Heart right ventricle (tissue), 16 donors: ENCODE measurements at regions not wholly inside any gene's neighbourhood (a gene's known extent, or its start where the extent isn't known, plus 50 kb on each side); places are given as distances from the start of the nearest gene placed in this dataset.

Experiments used
- ATAC-seq, 8 donors: fragments of 200-7000 bp; cut with Tn5 transposase; one replicate each; pipeline ENCODE4 v1.9.1; 2020; ENCODE audit warnings: mild to moderate bottlenecking in 8 of 8, moderate library complexity in 8 of 8, moderate number of reproducible peaks in 1 of 8
- DNase-seq, 2 donors: peaks; one replicate each; pipeline ENCODE4 v3.0.0-alpha.2; 2020
- H3K27ac ChIP-seq, 10 donors: fragments of 200-600 bp; sonication (generic) in 2 of 10; one replicate each; pipeline versions ENCODE4 v1.5.0 to v1.8.0; 2020 to 2022; ENCODE audit warnings: mild to moderate bottlenecking in 3 of 10
- H3K27me3 ChIP-seq, 7 donors: fragments of 200-600 bp; one replicate each; pipeline ENCODE4 v1.8.0; 2021 to 2022; ENCODE audit warnings: mild to moderate bottlenecking in 2 of 7
- H3K36me3 ChIP-seq, 9 donors: fragments of 200-600 bp; sonication (generic) in 1 of 9; one replicate each; pipeline versions ENCODE4 v1.5.0 to v1.8.0; 2020 to 2022; ENCODE audit warnings: mild to moderate bottlenecking in 2 of 9
- H3K4me1 ChIP-seq, 9 donors: fragments of 200-600 bp; sonication (generic) in 1 of 9; one replicate each; pipeline versions ENCODE4 v1.5.0 to v1.8.0; 2020 to 2022; ENCODE audit warnings: mild to moderate bottlenecking in 4 of 9
- H3K4me3 ChIP-seq, 10 donors: fragments of 200-600 bp; sonication (generic) in 2 of 10; one replicate each; pipeline versions ENCODE4 v1.5.0 to v1.8.0; 2020 to 2022; ENCODE audit warnings: mild to moderate bottlenecking in 7 of 10, moderate library complexity in 2 of 10
- H3K9me3 ChIP-seq, 11 donors: fragments of 200-600 bp in 10 of 11; sonication (generic) in 2 of 11; one replicate each; pipeline versions ENCODE4 v1.5.0 to v1.8.0; 2013 to 2022; ENCODE audit warnings: mild to moderate bottlenecking in 2 of 11, control low read depth in 1 of 11, moderate library complexity in 1 of 11
- CTCF ChIP-seq, 9 donors: fragments of 200-600 bp; sonication (generic) in 2 of 9; IDR thresholded peaks; one replicate each; pipeline versions ENCODE4 v1.5.0 to v1.8.0; 2021 to 2022; ENCODE audit warnings: antibody characterized with exemption in 9 of 9, mild to moderate bottlenecking in 5 of 9, moderate library complexity in 1 of 9
- WGBS, 2 donors: extraction: QIAGEN DNeasy Blood & Tissue Kit; methylation state at CpG; one replicate each; pipeline ENCODE4 v1.1.7; 2013; ENCODE audit warnings: inconsistent platforms in 1 of 2; 5-methylcytosine and 5-hydroxymethylcytosine counted together
- intact Hi-C, 10 donors: fragments of 100-400 bp; cut with DNase I; formaldehyde crosslinking; loops; one replicate each; pipeline versions ENCODE4 v1.11.1 to v1.14.2; 2022
- donor health status: Arrhythmogenic right ventricular cardiomyopathy.
- donor health status: ischemic (EF 13 %, LVEDD 7.1; RV severe dilation, severe dysfunction).
- donor health status: healthy with polysubstance abuse.
- donor health status: DM: no; HTN: yes; CAD: no.
- donor health status: DM: no; HTN: no; CAD: no.
- donor health status: ischemic (EF 25% LVEDD 6.9; RV normal size, moderate dysfunction).
- donor health status: ischemic (EF 25% LVEDD 5.7; RV mildly dilated, moderate dysfunction).
- donor health status: healthy.
- donor health status: DM: yes; HTN: yes; CAD: no.
- donor health status: Ischemic cardiomyopathy.
- donor health status: ischemic (EF 35%, LVEDD 5.7; RV mildly dilated, moderate dysfunction).
- donor health status: nonischemic (EF 11% LVEDD 7.7; RV severe dilation, severe dysfunction).
- donor health status: DM: yes; HTN: yes; CAD: no.
- donor health status: PGD.
- donor health status: ischemic (EF 29% LVEDD 5.4; RV normal size, mild dysfunction).
- donor health status: nonischemic (EF 23%, LVEDD 6.1; RV moderate dilation, normal function).

- Histone ChIP-seq H3K9me3 (no peaks in the 10 kb centered on the region), H3K4me3 (no peak overlapping the region), H3K4me1 (no peaks in the 10 kb centered on the region), H3K27me3 (no peaks in the 10 kb centered on the region), H3K36me3 (no peaks in the 10 kb centered on the region), H3K27ac (no peak overlapping the region)
- DNase-seq (no peak), ATAC-seq (no peak)
- intact Hi-C loops: no loop called here
- TF ChIP-seq CTCF (IDR thresholded peaks at IDR 0.05): no peak
Measured at GRCh38 chr2:146997488-146997887, 847.3 kb upstream of the ACVR2A start.

GRCh38 chr2:146994246-146994645 lies 850.6 kb upstream of the ACVR2A start:
- H3K4me3 ChIP-seq: no peak overlapping the region
- 52 to 74% methylated on average over 1 of the region's 1 CpG for WGBS, 2 donors
- H3K27ac ChIP-seq: no peak overlapping the region
- ATAC-seq (no peak), DNase-seq (no peak)
- H3K4me1 ChIP-seq: no peaks in the 10 kb centered on the region
- no peaks in the 10 kb centered on the region for H3K27me3 ChIP-seq
- no peaks in the 10 kb centered on the region for H3K36me3 ChIP-seq
- intact Hi-C loops: no loop called here
- H3K9me3 ChIP-seq: no peaks in the 10 kb centered on the region
- TF ChIP-seq CTCF (IDR thresholded peaks at IDR 0.05): no peak

DNA sequence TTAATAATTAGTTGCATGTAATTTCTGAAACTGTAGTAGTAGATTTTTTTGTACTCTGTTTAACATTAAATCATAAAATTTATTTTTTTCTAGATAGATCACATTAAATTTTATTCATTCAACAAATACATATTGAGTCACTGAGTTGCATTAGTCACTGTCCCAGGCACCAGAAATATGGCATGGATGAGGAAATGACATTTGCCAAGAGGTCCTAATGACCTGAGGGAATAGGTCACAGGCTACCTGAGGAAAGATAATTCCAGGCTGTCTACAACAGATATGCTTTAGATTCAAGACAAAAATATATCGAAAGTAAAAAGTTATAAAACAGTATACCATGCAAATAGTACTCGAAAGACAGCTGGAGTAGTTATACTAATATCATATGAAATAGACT lies 852.4 kb upstream of the ACVR2A start:
- 92 to 96% methylated on average over 2 of the region's 2 CpGs for WGBS, 2 donors
- DNase-seq (no peak), ATAC-seq (no peak)
- Histone ChIP-seq H3K36me3 (no peaks in the 10 kb centered on the region), H3K9me3 (no peaks in the 10 kb centered on the region), H3K27ac (no peak overlapping the region), H3K27me3 (no peaks in the 10 kb centered on the region), H3K4me3 (no peak overlapping the region), H3K4me1 (no peaks in the 10 kb centered on the region)
- TF ChIP-seq CTCF (IDR thresholded peaks at IDR 0.05): no peak
- intact Hi-C loops: no loop called here

GRCh38 chr2:146992057-146992456 lies 852.8 kb upstream of the ACVR2A start:
- Histone ChIP-seq H3K4me3 (no peak overlapping the region), H3K9me3 (no peaks in the 10 kb centered on the region), H3K4me1 (no peaks in the 10 kb centered on the region), H3K36me3 (no peaks in the 10 kb centered on the region), H3K27ac (no peak overlapping the region), H3K27me3 (no peaks in the 10 kb centered on the region)
- ATAC-seq (no peak), DNase-seq (no peak)
- WGBS, 2 donors: 94% methylated on average over 2 of the region's 2 CpGs
- intact Hi-C loops: no loop called here
- TF ChIP-seq CTCF (IDR thresholded peaks at IDR 0.05): no peak
